ENCODE measurements at regions not wholly inside any gene's neighbourhood (a gene's known extent, or its start where the extent isn't known, plus 50 kb on each side); places are given as distances from the start of the nearest gene placed in this dataset.

DNA sequence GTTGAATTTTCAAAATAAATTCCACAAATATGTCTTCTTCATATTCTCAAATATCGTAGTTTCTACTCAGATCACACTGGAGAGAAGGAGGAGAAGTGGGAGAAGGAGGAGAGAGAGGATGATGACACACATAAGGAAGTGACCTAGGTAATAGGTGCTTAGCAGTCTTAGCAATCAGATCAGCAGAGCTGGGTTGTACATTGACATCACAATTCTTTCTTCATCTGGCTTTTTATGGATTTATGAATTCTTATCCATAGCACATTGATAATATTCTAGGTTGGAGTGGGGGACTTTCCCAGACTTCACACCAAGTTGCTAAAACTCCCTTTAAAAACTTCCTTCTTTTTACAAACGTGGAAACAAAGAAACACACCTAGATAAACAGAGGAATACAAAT is 86.9 kb downstream of the FGF9 start:
- no peak for DNase-seq

DNA sequence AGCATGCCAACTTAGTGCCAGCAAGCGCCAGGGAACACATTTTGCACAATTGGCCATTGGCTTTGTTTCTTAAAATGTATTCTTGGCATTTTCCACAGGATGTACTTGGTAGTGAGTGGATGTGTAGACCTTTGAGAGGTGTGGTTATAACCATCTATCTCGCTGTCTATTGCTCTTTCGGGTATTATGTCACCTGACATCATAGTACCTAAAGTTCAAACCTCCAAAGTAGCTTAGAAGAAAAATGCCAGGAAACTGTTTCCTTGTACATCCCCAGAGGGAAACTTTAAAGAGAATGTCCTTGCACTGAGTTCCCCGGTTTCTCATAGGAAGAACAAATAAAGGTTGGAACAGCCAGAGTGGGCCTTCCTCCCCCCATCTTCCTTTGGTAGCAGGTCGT is 87.6 kb downstream of the FGF9 start:
- DNase-seq, result no peak

DNA sequence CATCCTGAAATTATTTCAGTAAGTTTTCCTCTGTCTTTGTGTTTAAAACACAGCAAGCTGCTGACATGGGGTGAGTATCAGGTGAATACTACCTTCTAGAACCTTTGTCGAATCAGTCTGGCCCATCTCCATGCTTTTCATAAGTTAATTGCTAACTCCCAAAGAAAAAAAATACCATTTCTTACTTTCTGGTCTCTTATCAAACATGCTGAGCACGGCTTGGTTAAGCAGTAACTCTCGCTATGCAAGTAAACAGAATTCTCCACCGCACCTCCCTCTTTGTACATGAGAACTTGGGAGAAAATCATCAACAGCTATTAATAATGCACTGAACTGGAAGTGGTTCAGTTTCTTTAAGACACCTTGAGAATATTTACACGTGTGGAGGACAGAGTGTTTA is 88.6 kb downstream of the FGF9 start:
- DNase-seq, result no peak

DNA sequence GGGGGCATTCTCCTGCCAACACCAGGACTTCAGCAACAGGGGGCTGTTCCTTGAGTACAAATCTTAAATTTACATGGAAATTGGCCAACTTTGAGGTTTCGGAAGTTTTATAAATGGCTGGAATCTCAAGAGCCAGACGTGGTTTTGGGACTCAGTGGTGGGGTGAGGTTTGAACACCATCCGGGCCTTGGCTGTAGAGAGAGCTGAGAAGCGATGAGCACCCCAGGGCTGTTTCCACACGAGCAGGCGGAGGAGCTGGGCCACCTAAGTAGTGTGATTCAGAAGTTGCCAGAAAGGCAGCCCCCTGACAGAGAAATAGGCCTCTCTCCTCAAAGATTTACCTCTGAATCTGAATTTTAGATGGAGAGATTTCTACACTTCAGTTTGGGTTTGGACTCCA is 89.0 kb downstream of the FGF9 start:
- DNase-seq, result no peak

DNA sequence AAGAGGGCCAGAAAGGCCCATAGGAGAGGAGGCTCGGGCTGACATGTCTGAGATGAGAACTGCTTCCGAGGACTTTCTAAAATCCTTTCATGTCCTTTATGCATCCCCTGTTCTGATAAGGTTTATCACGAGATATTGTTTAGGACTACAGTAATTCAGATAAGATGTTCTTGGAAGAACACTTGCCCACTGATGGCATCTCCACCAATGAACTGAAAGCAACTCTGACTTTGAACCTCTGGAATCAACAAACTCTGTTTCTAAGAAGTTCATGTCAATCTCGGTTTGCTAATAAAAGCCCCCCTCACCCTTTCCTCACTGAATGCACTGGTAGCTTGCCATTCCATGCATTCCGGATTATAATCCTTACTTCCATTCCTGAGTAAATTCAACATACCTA is 90.9 kb downstream of the FGF9 start:
- DNase-seq, result no peak

DNA sequence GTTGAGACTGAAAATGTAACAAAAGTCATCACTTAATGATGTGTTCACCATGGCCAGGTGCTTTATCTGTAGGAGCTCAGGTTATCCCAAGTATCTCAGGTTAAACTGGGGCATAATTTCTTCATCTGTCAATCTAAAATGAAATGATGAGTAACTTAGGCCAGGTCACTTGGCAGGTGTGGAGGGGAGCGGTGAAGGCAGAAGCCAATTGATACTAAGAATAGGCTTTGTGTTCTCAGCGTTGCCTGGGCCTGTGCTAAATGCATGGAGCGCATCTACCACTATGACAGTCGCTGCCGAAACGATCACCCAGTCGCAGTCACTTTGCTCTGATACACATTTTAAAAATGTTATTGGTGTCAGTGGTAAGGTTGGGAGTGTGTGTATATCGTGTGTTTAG is 91.6 kb downstream of the FGF9 start:
- no peak for DNase-seq

DNA sequence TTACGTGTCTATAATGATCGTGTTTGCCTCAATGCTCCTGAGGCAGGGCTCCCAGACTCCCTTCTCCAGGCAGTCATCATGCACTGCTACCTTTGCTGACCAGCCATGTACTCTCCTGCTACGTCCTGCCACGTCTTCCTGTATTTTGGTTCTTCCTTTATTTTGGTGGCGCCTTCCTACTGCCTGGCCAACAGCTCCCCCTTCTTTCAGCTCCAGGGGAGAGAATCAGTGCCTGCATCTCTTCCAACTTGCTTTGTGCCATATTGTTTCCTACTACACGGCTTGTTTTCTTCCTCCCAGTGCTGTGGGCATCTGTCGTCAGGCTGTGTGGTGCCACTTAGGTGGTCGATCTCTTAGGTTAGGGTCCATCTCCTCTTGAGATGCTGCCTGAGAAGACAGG is 96.2 kb downstream of the FGF9 start:
- DNase-seq, result no peak

DNA sequence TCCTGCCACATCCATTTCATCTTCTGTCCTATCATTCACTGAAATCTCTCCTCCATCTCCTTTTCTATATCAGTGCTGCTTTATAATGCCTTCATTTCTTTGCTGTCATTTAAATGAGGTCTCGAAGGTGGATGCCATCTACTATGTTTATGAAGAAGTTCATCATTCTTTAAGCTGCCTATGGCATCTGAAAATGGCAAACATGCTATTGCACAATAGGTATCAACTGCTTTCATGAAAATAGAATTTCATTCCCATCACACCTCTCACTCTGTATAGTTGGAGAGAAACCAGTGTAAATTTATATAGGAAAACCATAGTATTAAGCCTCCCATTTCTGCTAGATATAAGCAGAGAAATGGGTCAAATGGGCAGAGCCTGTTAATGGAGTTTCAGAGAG is 100.2 kb downstream of the FGF9 start:
- DNase-seq, result no peak

DNA sequence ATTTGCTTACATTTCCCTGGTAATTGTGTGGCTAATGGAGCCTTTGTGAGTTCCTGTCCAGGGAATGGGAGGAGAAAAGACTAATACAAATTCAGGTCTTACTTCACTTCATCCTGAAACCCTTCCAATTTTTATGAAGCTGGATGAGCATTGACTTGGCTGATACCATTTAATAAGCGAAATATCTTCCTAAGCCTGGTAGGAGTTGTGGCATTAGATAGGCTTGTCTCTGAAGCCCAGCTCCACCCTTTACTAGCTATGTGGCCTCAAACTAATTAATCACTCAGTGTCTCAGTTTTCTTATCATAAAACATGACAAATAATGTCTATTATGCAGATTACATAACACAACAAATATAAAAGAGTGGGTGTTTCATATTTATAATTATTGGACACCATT is 106.3 kb downstream of the FGF9 start:
- DNase-seq, result no peak

DNA sequence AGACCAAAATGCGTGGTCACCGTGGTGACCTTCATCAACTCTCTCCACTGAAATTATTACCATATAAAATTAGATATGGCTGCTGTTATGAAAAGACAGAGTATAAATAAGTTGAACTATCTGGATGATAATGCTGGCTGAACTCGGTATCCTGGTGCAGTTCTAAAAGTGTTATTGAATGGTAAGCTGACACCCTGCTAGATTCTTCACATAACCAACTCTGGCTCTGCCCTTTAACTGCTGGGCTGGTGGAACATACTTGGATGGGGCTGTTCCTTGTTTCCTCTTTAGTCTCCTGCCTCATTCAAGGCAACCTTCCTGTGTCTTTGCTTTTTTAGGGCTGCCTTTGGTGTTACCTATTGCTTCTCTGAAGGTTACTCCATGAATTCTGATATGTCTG is 106.9 kb downstream of the FGF9 start:
- DNase-seq, result no peak

DNA sequence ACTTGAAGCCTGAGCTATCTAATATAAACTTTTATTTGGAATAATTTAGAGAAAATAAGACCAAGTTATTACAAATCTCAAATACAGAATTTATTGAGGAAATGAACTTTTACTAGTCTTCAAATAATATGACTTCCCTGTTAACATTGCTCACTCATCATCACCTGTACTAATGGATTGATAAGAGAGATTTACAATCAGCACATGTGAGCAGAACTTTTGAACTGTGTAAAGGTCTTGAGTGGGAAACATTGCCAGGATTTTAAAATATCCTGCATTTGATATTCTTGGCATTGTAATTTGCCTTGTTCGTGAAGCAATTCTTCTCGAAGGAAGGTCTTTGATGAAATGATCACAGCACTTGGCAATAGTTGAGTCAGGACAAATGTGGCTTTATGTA is 111.9 kb downstream of the FGF9 start:
- no peak for DNase-seq

DNA sequence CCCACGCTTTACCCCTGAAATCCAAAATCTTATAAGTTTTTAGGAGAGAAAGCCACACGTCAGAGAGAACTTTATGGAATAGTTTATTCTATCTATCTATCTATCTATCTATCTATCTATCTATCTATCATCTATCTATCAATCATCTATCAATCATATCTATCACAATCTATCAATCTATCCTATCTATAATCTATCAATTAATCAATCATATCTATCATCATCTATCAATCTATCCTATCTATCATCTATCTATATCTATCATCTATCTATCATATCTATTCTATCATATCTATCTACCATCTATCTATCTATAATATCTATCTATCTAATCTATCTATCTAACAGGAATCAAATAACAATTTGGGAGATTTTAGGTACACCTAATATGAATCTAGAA is 115.1 kb downstream of the FGF9 start:
- DNase-seq, result no peak

DNA sequence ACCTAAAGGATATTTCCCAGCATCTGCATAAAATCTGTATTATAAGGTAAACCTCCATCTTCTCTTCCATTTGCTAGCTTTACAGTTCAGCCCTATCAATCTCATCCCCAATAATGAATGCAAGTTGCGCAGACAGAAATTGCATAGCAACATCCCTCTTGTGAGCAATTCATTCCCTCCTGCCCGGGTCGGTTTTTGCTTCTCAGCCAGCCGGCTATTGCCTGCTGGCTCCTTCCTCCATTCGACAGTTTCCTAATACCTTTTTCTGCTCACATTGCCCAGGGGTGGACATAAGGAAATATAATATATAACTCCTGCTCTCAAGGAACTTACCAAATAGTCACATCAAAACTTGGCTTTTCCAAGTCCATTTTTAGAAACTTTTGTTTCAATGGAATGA is 125.2 kb downstream of the FGF9 start:
- no peak for DNase-seq

DNA sequence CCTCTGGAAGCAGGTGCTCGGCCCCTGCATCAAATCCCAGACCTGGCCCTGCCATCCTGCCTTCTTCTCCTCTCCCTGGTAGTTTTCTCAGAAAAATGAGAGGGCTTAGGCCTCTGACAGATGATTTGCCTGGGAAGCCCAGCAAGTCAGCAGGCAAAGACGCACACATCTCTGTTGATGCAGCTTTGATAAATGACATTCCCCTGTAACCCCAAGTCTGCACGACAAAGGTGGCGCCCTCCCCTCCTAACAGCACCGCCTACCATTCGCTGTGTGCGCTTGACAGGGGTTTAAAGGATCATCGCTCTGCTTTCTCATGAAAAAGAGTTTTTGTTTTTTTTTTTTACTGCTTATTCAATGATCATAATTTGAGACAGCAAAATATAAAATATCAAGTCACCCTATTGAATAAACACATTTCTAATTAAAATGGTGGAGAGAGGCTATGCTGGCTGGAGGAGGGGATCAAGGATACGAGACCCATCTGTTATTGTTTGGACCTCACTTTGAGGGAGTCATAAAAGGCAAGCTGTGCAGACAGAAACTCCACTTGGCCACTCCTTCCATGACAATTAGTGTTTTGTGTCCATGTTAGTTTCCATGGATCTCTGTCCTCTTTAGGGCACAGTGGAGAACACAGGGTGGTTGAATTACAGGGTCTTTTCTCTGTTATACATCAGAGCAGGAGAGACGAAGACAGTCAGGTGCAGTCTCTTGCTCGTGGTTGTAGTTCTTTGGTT is 126.1 kb downstream of the FGF9 start:
- no peak for DNase-seq

DNA sequence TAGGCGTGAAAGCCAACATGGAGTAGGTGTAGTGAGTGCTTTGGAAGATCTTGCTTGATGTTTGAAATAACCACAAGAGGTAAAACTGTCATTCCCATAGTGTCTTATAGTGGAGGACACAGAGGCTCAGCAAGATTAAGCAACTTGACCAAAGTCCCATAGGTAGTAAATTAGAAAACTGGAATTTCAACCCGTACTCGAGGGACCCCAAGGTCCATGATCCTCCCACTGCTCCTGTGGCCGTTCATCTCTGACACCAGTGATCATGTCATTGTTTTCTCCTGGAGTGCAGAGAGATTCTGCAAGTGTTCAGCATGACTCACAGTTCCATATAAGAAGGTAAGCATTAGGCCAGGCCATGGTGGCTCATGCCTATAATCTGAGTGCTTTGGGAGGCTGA is 126.9 kb downstream of the FGF9 start:
- DNase-seq, result no peak

DNA sequence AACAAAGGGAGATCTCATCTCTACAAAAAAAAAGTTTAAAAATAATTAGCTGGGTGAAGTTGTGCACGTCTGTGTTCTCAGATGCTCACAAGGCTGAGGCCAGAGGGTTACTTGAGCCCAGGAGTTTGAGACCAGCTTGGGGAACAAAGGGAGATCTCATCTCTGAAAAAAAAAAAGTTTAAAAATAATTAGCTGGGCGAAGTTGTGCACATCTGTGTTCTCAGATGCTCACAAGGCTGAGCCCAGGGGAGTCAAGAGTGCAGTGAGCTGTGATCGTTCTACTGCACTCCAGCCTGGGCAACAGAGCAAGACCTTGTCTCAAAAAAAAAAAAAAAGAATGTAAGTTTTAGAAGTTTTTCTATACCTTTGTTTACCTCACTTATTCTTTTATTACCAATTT is 127.3 kb downstream of the FGF9 start:
- no peak for DNase-seq

DNA sequence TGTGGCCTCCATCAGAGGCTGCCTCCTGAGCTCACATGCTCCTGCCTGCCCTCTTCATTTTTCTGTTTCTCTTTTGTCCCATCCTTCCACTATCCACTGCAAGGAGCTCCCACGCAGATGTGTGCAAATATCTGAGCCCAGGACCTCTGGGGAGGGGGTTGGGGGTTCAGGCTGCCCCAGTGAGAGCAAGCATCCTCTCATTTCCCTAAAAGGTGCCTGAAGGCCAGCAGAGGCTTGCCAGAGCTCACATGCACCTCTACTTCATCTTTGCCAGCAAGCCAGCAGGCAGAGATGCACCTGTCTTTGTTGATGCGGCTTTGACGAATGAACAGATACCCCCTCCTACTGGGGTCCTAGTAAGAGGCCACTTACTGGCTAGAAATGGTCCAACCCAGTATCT is 128.8 kb downstream of the FGF9 start:
- DNase-seq, result no peak

DNA sequence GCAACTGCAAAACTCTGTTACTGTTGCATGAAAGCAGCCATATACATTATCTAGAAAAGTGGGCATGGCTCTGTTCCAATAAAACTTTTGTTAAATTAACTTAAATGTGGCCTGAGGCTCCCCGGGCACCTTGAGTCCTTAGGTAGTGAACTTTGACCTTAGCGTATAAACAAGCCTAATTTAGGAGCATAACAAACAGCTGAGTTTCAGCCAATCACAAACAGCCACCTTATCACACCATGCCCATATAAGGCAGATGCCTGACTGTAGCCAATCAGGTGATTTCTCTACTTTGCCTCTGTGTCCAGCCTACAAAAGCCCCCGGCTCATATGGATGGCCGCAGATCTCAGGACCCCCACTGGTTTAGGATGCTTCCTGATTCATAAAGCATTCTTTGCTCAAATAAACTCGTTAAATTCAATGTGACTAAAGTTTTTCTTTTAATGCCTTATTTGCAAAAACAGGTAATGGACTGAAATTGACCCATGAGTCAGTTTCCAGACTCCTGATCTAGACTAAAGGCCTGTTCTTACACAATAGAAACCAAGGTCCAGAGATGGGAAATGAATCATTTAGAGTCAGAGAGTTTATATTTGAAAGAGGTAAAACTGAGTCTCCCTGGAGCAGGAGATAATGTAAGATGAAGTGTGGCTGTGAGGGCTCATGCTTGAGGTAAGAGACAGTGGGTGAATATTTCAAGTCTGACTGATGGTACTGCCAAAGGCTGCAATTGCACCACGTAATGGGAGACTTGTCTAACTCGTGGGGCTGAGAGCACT is 130.2 kb downstream of the FGF9 start:
- DNase-seq, result no peak

DNA sequence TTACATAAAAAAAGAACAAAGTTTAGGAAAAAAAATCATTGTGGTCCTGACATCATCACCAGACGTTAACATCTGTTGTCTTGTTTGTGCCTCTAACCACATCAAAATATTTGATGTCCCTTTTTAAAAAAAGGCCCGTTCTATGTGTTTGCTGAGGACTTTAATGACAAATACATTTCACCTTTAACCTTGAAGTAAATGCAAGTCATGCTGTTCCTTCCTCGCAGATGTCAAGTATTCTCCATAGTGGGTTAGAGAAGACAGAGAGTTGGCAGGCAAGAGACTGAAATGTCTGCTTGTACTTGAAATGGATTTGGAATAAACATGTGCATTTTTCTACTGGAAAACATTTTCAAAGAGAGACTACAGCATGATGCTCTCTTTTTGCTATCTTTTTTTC is 134.9 kb downstream of the FGF9 start:
- no peak for DNase-seq

DNA sequence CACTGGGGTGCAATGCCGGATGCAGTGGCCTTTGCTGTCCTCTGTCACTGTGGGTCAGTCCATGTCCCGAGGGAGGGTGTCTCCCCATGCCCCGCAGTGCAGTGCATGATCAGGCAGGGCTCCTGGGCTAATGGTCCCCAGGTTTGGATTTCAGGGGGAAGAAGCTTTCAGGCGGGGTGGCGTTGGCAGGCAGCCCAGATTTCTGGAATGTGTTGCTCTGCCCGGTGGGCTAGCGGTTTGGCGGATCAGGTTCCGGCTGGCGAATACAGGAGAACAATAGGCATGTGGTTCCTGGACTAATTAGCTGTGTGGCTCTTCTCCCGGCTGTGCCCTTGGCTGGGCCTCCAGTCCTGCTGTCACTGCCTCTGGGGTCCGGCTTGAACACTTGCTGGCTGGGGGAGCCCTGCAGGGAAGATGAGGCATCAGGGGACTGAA is 141.3 kb downstream of the FGF9 start:
- no peak for DNase-seq

DNA sequence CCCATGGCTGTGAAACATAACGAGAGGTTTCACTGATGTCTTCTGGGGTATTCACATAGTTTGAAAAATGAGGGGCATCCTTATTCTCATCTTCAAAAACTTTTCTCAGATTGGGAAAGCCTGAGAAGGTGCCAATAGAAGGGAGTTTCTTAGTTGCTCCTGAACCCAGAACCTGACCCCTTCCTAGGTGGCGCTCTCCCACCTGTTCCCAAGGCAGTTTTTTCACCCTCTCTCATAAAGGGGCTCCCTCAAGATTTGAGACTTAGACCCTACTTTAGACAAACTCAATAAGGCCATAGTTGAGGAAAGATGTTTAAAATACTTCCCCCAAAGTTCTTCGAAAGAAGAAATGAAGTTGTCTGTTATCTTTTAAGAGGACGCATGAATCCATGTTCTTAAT is 142.2 kb downstream of the FGF9 start:
- DNase-seq, result no peak

DNA sequence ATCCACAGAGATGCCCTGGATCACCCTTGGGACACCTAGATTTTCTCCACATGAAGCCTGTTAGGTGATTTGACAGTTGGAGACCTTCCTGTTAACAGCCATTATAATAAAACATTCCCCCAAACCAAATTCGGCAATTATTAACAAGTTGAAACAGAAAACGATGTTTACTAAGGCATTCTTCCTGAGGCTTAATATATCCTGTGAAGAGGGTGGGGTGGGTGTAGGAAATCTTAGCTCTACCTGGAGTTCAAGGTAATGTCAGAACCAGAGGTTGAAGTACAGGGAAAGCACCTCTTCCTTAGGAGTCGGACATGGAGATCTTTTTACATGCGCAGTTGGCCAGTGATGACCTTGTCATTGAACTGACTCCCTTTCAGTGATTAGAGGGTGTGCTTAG is 143.0 kb downstream of the FGF9 start:
- DNase-seq, result no peak

DNA sequence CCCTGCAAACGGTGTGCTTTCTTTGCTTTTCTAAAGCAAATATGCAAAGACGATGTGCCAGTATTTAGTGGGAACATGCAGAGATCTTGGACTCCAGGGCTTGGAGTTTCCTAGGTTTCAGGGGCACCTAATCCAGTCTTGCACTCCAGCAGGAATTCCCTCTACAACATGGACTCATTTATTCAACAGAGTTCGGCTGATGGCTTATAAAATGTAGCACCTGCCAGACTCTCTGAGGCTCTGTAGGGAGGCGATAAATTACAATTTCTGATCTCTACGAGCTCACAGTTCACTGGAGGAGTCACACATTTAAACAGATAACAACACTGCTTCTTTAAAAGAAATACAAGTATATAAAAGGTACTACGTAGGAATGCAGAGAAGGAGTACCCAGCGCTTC is 143.7 kb downstream of the FGF9 start:
- no peak for DNase-seq

DNA sequence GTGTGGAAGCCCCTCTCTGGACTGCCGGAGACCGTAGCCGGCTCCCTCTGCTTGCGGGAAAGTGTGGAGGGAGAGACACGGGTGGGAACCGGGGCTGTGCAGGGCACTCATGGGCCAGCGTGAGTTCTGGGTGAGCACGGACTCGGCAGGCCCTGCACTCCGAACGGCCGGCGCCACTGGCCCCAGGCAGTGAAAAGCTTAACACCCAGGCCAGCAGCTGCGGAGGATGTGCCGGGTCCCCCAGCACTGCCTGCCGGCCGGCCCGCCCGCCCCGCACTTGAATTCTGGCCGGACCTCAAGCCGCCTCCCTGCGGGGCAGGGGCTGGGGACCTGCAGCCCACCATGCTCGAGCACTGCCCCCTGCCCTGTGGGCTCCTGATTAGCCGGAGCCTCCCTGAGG is 147.0 kb downstream of the FGF9 start:
- no peak for DNase-seq

DNA sequence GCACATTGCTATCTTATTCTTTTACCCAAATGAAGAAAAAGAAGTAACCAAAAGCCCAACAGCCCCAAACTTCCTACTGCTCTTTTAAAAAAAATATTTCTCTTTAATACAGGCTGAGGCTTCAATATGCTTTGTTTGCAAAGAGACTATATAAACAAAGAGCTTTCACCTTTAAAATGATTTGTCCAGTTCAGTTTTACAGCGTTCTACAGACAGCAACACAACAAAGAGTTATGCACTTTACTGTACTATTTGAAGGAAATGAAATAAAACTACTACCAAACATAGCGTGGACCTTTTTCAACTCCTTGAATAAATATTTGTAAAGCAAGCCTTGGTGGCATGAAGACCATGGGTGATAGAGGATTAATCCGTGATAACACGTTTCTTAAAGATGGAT is 151.2 kb downstream of the FGF9 start:
- DNase-seq, result no peak
